ENCODE measurements at regions not wholly inside any gene's neighbourhood (a gene's known extent, or its start where the extent isn't known, plus 50 kb on each side); places are given as distances from the start of the nearest gene placed in this dataset.

DNA sequence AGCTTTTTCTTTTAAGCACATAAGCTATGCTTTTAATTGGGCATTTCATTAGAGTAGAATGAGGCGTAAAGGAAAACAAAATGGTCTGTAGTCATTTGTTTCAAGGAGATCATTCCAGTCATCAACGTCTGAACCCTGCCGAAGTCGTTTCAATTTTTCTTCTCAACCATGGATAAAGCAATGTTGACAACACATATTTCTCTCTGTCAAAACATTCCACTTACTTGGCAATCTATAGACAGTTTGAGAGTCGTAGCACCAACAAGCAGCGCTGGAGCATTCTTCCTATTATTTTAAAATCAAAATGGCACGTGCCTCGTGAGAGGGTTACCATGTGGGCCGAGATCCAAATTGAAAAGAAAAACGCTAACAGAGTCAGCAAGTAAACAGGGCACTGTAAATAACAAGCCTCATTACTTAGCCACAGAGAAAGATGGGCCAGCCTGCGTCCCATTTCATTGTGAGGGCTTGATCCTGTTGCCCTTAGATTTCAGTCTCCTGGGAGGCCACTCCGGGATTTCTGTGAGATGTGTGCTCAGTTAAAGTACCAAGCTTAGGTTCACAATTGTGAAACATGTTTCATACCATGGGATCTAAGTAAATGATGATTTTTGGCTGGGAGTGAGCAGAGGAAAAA lies 422.9 kb downstream of the DTWD2 start:
- POLR2A ChIA-PET: no interaction called here
- ATAC-seq (ENCODE audit: low read depth) (no peak), DNase-seq (no peak)
- intact Hi-C loops (cut with micrococcal nuclease): no loop called here
- TF ChIP-seq, protein P1, sequence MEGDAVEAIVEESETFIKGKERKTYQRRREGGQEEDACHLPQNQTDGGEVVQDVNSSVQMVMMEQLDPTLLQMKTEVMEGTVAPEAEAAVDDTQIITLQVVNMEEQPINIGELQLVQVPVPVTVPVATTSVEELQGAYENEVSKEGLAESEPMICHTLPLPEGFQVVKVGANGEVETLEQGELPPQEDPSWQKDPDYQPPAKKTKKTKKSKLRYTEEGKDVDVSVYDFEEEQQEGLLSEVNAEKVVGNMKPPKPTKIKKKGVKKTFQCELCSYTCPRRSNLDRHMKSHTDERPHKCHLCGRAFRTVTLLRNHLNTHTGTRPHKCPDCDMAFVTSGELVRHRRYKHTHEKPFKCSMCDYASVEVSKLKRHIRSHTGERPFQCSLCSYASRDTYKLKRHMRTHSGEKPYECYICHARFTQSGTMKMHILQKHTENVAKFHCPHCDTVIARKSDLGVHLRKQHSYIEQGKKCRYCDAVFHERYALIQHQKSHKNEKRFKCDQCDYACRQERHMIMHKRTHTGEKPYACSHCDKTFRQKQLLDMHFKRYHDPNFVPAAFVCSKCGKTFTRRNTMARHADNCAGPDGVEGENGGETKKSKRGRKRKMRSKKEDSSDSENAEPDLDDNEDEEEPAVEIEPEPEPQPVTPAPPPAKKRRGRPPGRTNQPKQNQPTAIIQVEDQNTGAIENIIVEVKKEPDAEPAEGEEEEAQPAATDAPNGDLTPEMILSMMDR (IDR thresholded peaks at IDR 0.05): no peak
- H3K9me3 Mint-ChIP-seq: no peaks in the 10 kb centered on the region
- no peak overlapping the region for H3K4me3 Mint-ChIP-seq
- no peak overlapping the region for H3K27ac Mint-ChIP-seq
- H3K36me3 Mint-ChIP-seq (ENCODE audit: low read depth): no peaks in the 10 kb centered on the region
- H3K4me1 Mint-ChIP-seq: no peaks in the 10 kb centered on the region
- CTCF ChIA-PET: no interaction called here
- no peaks in the 10 kb centered on the region for H3K27me3 Mint-ChIP-seq

DNA sequence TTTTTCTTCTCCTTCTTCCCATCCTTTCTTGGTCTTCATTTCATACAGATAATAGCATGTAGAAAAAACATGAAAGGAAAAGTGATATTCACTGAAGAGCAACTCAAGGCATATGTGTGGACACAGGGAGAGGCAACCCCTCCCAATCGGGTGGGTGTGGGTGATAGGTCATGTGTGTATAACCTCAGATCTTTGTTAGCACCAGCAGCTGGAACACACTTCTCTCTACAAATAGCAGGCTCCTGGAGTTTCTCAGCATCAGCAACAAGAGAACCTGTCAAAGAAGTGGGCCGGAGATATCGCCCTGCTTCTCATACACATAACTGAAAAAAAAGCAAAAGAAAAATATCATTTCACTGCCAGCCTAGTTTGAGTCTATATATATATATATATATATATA lies 426.4 kb downstream of the DTWD2 start:
- H3K27ac Mint-ChIP-seq: no peak overlapping the region

DNA sequence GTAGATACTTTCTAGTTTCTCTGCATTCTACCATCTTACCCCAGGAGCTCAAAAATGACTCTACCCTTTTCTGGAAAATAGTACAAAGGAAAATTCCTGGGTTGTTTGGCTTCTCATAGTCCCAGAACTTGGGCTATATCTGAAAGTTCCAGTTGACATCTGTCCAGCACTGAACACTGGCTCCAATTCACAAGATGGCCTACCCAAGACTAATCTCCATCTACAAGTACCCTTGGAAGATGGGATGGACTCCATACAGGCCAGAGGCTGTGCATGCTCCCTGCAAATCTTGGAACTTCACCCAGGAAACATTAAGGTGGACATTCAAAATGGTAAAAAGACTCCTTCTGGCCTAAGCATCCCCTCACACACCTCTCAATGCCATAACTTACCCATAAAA lies 427.1 kb downstream of the DTWD2 start:
- TF ChIP-seq, protein P1 (IDR thresholded peaks at IDR 0.05): no peak
- Mint-ChIP-seq H3K4me3 (no peak overlapping the region), H3K4me1 (no peaks in the 10 kb centered on the region), H3K36me3 (ENCODE audit: low read depth) (no peaks in the 10 kb centered on the region), H3K27me3 (no peaks in the 10 kb centered on the region), H3K9me3 (no peaks in the 10 kb centered on the region), H3K27ac (no peak overlapping the region)
- ATAC-seq (ENCODE audit: low read depth) (no peak), DNase-seq (no peak)
- intact Hi-C loops (cut with micrococcal nuclease): no loop called here
- POLR2A ChIA-PET: no interaction called here
- CTCF ChIA-PET: no interaction called here

More for the DNA sequence above, 426.4 kb downstream of the DTWD2 start:
- intact Hi-C loops (cut with micrococcal nuclease): no loop called here
- Mint-ChIP-seq H3K9me3 (no peaks in the 10 kb centered on the region), H3K27me3 (no peaks in the 10 kb centered on the region), H3K36me3 (ENCODE audit: low read depth) (no peaks in the 10 kb centered on the region), H3K4me3 (no peak overlapping the region), H3K4me1 (no peaks in the 10 kb centered on the region)
- CTCF ChIA-PET: no interaction called here
- ATAC-seq (ENCODE audit: low read depth): no peak
- TF ChIP-seq, protein P1 (IDR thresholded peaks at IDR 0.05): no peak
- POLR2A ChIA-PET: no interaction called here
- DNase-seq: no peak

DNA sequence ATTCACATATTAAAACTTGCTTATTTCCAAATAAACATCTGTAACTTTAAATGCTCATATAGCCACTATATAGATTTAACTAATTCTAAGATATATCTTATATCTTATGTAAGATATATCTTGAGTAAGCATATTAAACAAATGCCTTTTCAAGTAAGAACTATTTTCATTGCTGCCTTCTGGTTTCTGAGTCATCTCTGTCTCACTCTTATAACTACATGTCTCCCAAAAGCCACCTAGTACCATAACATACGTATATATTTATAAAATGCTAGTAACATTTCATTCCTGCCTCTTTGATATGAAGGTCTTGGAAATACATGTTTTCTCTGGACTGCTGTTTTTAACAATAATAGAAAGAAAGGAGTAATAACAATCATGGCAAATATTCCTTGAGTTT lies 429.5 kb downstream of the DTWD2 start:
- POLR2A ChIA-PET: no interaction called here
- CTCF ChIA-PET: no interaction called here
- DNase-seq (no peak), ATAC-seq (ENCODE audit: low read depth) (no peak)
- TF ChIP-seq, protein P1 (IDR thresholded peaks at IDR 0.05): no peak
- intact Hi-C loops (cut with micrococcal nuclease): no loop called here
- Mint-ChIP-seq H3K9me3 (no peaks in the 10 kb centered on the region), H3K27me3 (no peaks in the 10 kb centered on the region), H3K4me1 (no peaks in the 10 kb centered on the region), H3K4me3 (no peak overlapping the region), H3K27ac (no peak overlapping the region), H3K36me3 (ENCODE audit: low read depth) (no peaks in the 10 kb centered on the region)

DNA sequence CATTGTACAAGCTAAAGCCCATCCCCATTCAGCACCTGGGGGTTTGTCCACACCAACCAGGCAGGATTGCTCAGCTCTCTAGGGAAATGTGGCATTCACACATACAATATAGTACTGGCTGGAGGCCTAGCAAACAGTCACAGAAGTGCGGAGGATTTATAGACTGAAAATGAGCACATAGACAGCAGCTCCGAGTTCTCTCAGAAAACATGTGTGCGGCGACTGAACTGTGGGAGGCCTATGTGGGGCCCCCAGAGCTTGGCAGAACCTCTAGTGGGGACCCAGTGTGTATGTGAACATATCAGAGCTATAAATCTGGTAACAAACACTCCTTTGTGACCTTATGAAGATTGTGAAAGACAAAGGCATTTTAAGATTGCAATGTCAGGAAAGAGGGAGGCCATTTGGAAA lies 431.1 kb downstream of the DTWD2 start:
- H3K27me3 Mint-ChIP-seq: no peaks in the 10 kb centered on the region
- no peaks in the 10 kb centered on the region for H3K36me3 Mint-ChIP-seq (ENCODE audit: low read depth)
- H3K4me3 Mint-ChIP-seq: no peak overlapping the region
- ATAC-seq (ENCODE audit: low read depth) (no peak), DNase-seq (no peak)
- ChIA-PET POLR2A (no interaction called here), CTCF (no interaction called here)
- TF ChIP-seq, protein P1 (IDR thresholded peaks at IDR 0.05): no peak
- H3K27ac Mint-ChIP-seq: no peak overlapping the region
- intact Hi-C loops (cut with micrococcal nuclease): no loop called here
- H3K4me1 Mint-ChIP-seq: no peaks in the 10 kb centered on the region
- no peaks in the 10 kb centered on the region for H3K9me3 Mint-ChIP-seq

Data from activated B cell treated with CpG ODN at 0.5 μM for 24 hours (primary cell).